ENCODE measurements at regions not wholly inside any gene's neighbourhood (a gene's known extent, or its start where the extent isn't known, plus 50 kb on each side); places are given as distances from the start of the nearest gene placed in this dataset.

- Histone ChIP-seq H3K27ac (ENCODE audit: low read depth, low read length) (no peak overlapping the region), H3K4me1 (ENCODE audit: control insufficient read depth, insufficient read depth, low read length) (peaks cover 2% of the 10 kb centered on the region), H3K36me3 (ENCODE audit: control insufficient read depth, insufficient read depth, low read length) (no peaks in the 10 kb centered on the region), H3K27me3 (ENCODE audit: control insufficient read depth, insufficient read depth, low read length) (no peaks in the 10 kb centered on the region), H3K4me3 (ENCODE audit: low read length) (no peak overlapping the region), H3K9ac (ENCODE audit: low read length) (no peak overlapping the region)
Observed at GRCh38 chr2:216770717-216771116, 75.4 kb upstream of the IGFBP5 start.

- Histone ChIP-seq H3K27ac (ENCODE audit: low read depth, low read length) (no peak overlapping the region), H3K4me3 (ENCODE audit: low read length) (no peak overlapping the region), H3K36me3 (ENCODE audit: control insufficient read depth, insufficient read depth, low read length) (no peaks in the 10 kb centered on the region), H3K9ac (ENCODE audit: low read length) (no peak overlapping the region), H3K27me3 (ENCODE audit: control insufficient read depth, insufficient read depth, low read length) (no peaks in the 10 kb centered on the region), H3K4me1 (ENCODE audit: control insufficient read depth, insufficient read depth, low read length) (peaks cover under 1% of the 10 kb centered on the region)
Observed at GRCh38 chr2:216770050-216770449, 74.7 kb upstream of the IGFBP5 start.

- no peaks in the 10 kb centered on the region for H3K27me3 ChIP-seq (ENCODE audit: control insufficient read depth, insufficient read depth, low read length)
- H3K36me3 ChIP-seq (ENCODE audit: control insufficient read depth, insufficient read depth, low read length), result no peaks in the 10 kb centered on the region
- no peaks in the 10 kb centered on the region for H3K4me1 ChIP-seq (ENCODE audit: control insufficient read depth, insufficient read depth, low read length)
- H3K4me3 ChIP-seq (ENCODE audit: low read length), result no peak overlapping the region
- no peak overlapping the region for H3K9ac ChIP-seq (ENCODE audit: low read length)
- H3K27ac ChIP-seq (ENCODE audit: low read depth, low read length), result no peak overlapping the region
Observed at GRCh38 chr2:216769626-216770025, 74.3 kb upstream of the IGFBP5 start.

GRCh38 chr2:216768908-216769411 is 73.6 kb upstream of the IGFBP5 start:
- Histone ChIP-seq H3K36me3 (ENCODE audit: control insufficient read depth, insufficient read depth, low read length) (no peaks in the 10 kb centered on the region), H3K4me3 (ENCODE audit: low read length) (no peak overlapping the region), H3K4me1 (ENCODE audit: control insufficient read depth, insufficient read depth, low read length) (no peaks in the 10 kb centered on the region), H3K9ac (ENCODE audit: low read length) (no peak overlapping the region), H3K27me3 (ENCODE audit: control insufficient read depth, insufficient read depth, low read length) (no peaks in the 10 kb centered on the region), H3K27ac (ENCODE audit: low read depth, low read length) (no peak overlapping the region)

- H3K27me3 ChIP-seq (ENCODE audit: control insufficient read depth, insufficient read depth, low read length), result no peaks in the 10 kb centered on the region
- no peaks in the 10 kb centered on the region for H3K36me3 ChIP-seq (ENCODE audit: control insufficient read depth, insufficient read depth, low read length)
- no peak overlapping the region for H3K9ac ChIP-seq (ENCODE audit: low read length)
- no peak overlapping the region for H3K4me3 ChIP-seq (ENCODE audit: low read length)
- H3K4me1 ChIP-seq (ENCODE audit: control insufficient read depth, insufficient read depth, low read length), result peaks cover 6% of the 10 kb centered on the region
- H3K27ac ChIP-seq (ENCODE audit: low read depth, low read length), result no peak overlapping the region
Observed at GRCh38 chr2:216765761-216766262, 70.5 kb upstream of the IGFBP5 start.

GRCh38 chr2:216763396-216763795 is 68.0 kb upstream of the IGFBP5 start:
- H3K36me3 ChIP-seq (ENCODE audit: control insufficient read depth, insufficient read depth, low read length), result no peaks in the 10 kb centered on the region
- H3K4me1 ChIP-seq (ENCODE audit: control insufficient read depth, insufficient read depth, low read length), result peaks cover 20% of the 10 kb centered on the region
- no peak overlapping the region for H3K4me3 ChIP-seq (ENCODE audit: low read length)
- H3K27ac ChIP-seq (ENCODE audit: low read depth, low read length), result peak overlapping the region; percentile 6
- no peaks in the 10 kb centered on the region for H3K27me3 ChIP-seq (ENCODE audit: control insufficient read depth, insufficient read depth, low read length)
- H3K9ac ChIP-seq (ENCODE audit: low read length), result no peak overlapping the region

DNA sequence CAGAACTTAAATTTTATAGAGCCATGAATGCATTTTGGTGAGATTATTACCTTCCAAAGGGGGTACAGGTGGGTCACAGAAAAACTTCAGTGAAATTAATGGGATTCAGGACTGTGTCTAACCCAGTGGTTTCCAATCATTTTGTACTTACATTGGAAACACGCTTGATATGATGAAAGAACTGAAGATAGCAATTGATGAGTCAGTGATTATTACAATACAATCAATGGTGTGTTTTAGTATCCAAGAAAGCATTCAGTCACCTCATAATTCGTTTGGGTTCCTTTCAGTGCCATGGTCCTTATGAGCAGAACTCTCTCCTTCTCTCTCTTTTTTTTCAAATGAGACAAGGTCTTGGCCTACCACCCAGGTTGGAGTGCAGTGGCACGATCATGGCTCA is 66.5 kb upstream of the IGFBP5 start:
- Histone ChIP-seq H3K36me3 (ENCODE audit: control insufficient read depth, insufficient read depth, low read length) (no peaks in the 10 kb centered on the region), H3K4me3 (ENCODE audit: low read length) (no peak overlapping the region), H3K27ac (ENCODE audit: low read depth, low read length) (peak overlapping the region; percentile 77), H3K27me3 (ENCODE audit: control insufficient read depth, insufficient read depth, low read length) (no peaks in the 10 kb centered on the region), H3K4me1 (ENCODE audit: control insufficient read depth, insufficient read depth, low read length) (peaks cover 35% of the 10 kb centered on the region), H3K9ac (ENCODE audit: low read length) (no peak overlapping the region)

- Histone ChIP-seq H3K9ac (ENCODE audit: low read length) (no peak overlapping the region), H3K36me3 (ENCODE audit: control insufficient read depth, insufficient read depth, low read length) (no peaks in the 10 kb centered on the region), H3K4me3 (ENCODE audit: low read length) (no peak overlapping the region), H3K27ac (ENCODE audit: low read depth, low read length) (peak overlapping the region; percentile 77), H3K27me3 (ENCODE audit: control insufficient read depth, insufficient read depth, low read length) (no peaks in the 10 kb centered on the region), H3K4me1 (ENCODE audit: control insufficient read depth, insufficient read depth, low read length) (peaks cover 41% of the 10 kb centered on the region)
Observed at GRCh38 chr2:216761133-216761532, 65.8 kb upstream of the IGFBP5 start.

GRCh38 chr2:216758256-216759155 is 63.2 kb upstream of the IGFBP5 start:
- H3K4me3 ChIP-seq (ENCODE audit: low read length), result no peak overlapping the region
- H3K4me1 ChIP-seq (ENCODE audit: control insufficient read depth, insufficient read depth, low read length), result peaks cover 55% of the 10 kb centered on the region
- H3K36me3 ChIP-seq (ENCODE audit: control insufficient read depth, insufficient read depth, low read length), result no peaks in the 10 kb centered on the region
- no peaks in the 10 kb centered on the region for H3K27me3 ChIP-seq (ENCODE audit: control insufficient read depth, insufficient read depth, low read length)
- H3K9ac ChIP-seq (ENCODE audit: low read length), result no peak overlapping the region
- peak overlapping the region; percentile 74 for H3K27ac ChIP-seq (ENCODE audit: low read depth, low read length)

- Histone ChIP-seq H3K4me1 (ENCODE audit: control insufficient read depth, insufficient read depth, low read length) (peaks cover 57% of the 10 kb centered on the region), H3K27ac (ENCODE audit: low read depth, low read length) (peak overlapping the region; percentile 74), H3K4me3 (ENCODE audit: low read length) (no peak overlapping the region), H3K36me3 (ENCODE audit: control insufficient read depth, insufficient read depth, low read length) (no peaks in the 10 kb centered on the region), H3K27me3 (ENCODE audit: control insufficient read depth, insufficient read depth, low read length) (no peaks in the 10 kb centered on the region), H3K9ac (ENCODE audit: low read length) (no peak overlapping the region)
Observed at GRCh38 chr2:216757532-216757931, 62.2 kb upstream of the IGFBP5 start.

DNA sequence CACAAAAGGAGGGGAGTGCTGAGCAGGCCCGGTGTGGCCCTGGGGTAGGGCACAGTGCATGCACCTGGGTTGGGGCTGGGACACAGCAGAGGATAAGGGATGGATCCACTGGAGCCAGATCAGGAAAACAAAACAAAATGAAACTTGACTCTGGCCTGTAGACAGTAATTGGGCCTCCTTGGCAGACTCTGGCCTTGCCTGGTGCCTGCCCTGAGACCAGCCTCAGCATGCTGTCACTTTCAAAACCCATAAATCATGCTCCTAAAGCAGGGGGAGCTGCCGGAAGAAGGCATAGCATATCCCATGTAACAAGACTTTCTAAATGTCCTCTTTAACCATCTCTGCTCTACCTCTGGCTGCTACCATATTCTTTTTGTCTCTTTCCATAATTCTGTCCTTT is 61.1 kb upstream of the IGFBP5 start:
- no peaks in the 10 kb centered on the region for H3K36me3 ChIP-seq (ENCODE audit: control insufficient read depth, insufficient read depth, low read length)
- H3K27me3 ChIP-seq (ENCODE audit: control insufficient read depth, insufficient read depth, low read length), result no peaks in the 10 kb centered on the region
- no peak overlapping the region for H3K9ac ChIP-seq (ENCODE audit: low read length)
- peak overlapping the region; percentile 74 for H3K27ac ChIP-seq (ENCODE audit: low read depth, low read length)
- H3K4me3 ChIP-seq (ENCODE audit: low read length), result no peak overlapping the region
- peaks cover 53% of the 10 kb centered on the region for H3K4me1 ChIP-seq (ENCODE audit: control insufficient read depth, insufficient read depth, low read length)

DNA sequence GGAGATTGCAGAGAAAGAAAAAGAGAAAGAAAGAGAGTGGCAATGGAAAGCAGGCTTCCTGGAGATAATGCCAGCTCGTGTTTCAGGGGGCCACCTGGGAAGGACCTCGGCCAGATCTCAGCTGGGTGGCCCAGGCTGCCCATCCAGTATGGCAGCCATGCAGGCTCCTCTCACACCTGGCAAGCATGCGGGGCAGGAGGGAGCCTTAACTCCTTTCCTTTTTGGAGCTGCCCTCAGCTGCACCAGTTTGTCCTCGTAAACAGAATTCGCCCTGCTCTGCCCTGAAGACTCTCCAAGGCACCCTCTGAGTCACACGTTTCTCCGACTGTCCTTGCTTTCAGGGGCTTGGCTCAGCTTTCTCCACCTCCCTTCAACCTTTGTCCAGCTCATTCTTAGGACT is 59.5 kb upstream of the IGFBP5 start:
- Histone ChIP-seq H3K27me3 (ENCODE audit: control insufficient read depth, insufficient read depth, low read length) (no peaks in the 10 kb centered on the region), H3K36me3 (ENCODE audit: control insufficient read depth, insufficient read depth, low read length) (no peaks in the 10 kb centered on the region), H3K27ac (ENCODE audit: low read depth, low read length) (peak overlapping the region; percentile 74), H3K9ac (ENCODE audit: low read length) (no peak overlapping the region), H3K4me3 (ENCODE audit: low read length) (no peak overlapping the region), H3K4me1 (ENCODE audit: control insufficient read depth, insufficient read depth, low read length) (peaks cover 44% of the 10 kb centered on the region)

- no peak overlapping the region for H3K4me3 ChIP-seq (ENCODE audit: low read length)
- peaks cover 40% of the 10 kb centered on the region for H3K4me1 ChIP-seq (ENCODE audit: control insufficient read depth, insufficient read depth, low read length)
- no peaks in the 10 kb centered on the region for H3K36me3 ChIP-seq (ENCODE audit: control insufficient read depth, insufficient read depth, low read length)
- no peak overlapping the region for H3K9ac ChIP-seq (ENCODE audit: low read length)
- H3K27me3 ChIP-seq (ENCODE audit: control insufficient read depth, insufficient read depth, low read length), result no peaks in the 10 kb centered on the region
- H3K27ac ChIP-seq (ENCODE audit: low read depth, low read length), result peak overlapping the region; percentile 74
Observed at GRCh38 chr2:216754336-216754735, 59.0 kb upstream of the IGFBP5 start.

Measured in rectal smooth muscle tissue (tissue), 1 donor.